NB4 (cell line): ENCODE measurements at regions not wholly inside any gene's neighbourhood (a gene's known extent, or its start where the extent isn't known, plus 50 kb on each side); places are given as distances from the start of the nearest gene placed in this dataset.

Experiments used
- DNase-seq: peaks from one replicate; pipeline ENCODE4 v3.0.0; 2010; ENCODE audit warnings: low read depth
- H3K4me3 ChIP-seq: one replicate; pipeline ENCODE4 v1.5.1; 2011; ENCODE audit warnings: mild to moderate bottlenecking, low read depth, low read length, moderate library complexity
- CTCF ChIP-seq: IDR thresholded peaks from one replicate; pipeline ENCODE4 v1.5.1; 2012; ENCODE audit warnings: low read depth, low read length
- MYC ChIP-seq: IDR thresholded peaks from 2 replicates; pipeline ENCODE4 v1.6.1; 2011; ENCODE audit warnings: low read depth, low read length
- POLR2A ChIP-seq: IDR thresholded peaks from 2 replicates; pipeline ENCODE4 v1.6.1; 2011; ENCODE audit warnings: mild to moderate bottlenecking; ENCODE audit not compliant: insufficient read length; ENCODE audit errors: extremely low read depth
- TF ChIP-seq, protein P1 (sequence below): IDR thresholded peaks from 2 replicates; pipeline ENCODE4 v1.6.1; 2011; ENCODE audit warnings: low read depth, low read length

- TF ChIP-seq CTCF (no peak), MYC (no peak), POLR2A (no peak)
- TF ChIP-seq, protein P1, sequence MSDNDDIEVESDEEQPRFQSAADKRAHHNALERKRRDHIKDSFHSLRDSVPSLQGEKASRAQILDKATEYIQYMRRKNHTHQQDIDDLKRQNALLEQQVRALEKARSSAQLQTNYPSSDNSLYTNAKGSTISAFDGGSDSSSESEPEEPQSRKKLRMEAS: no peak
- peak; percentile 2 for DNase-seq
- H3K4me3 ChIP-seq: no peak overlapping the region
Observed at GRCh38 chr4:167787231-167787630, 305.1 kb upstream of the ANXA10 start.

- TF ChIP-seq MYC (no peak), CTCF (no peak), POLR2A (no peak)
- TF ChIP-seq, protein P1: no peak
- no peak for DNase-seq
Observed at GRCh38 chr4:167802463-167803212, 289.7 kb upstream of the ANXA10 start.

GRCh38 chr4:167811958-167812357 is 280.4 kb upstream of the ANXA10 start:
- no peak for DNase-seq
- H3K4me3 ChIP-seq: no peak overlapping the region
- TF ChIP-seq, protein P1: no peak
- TF ChIP-seq MYC (no peak), POLR2A (no peak), CTCF (no peak)

More at GRCh38 chr4:167802463-167803212, 289.7 kb upstream of the ANXA10 start:
- no peak overlapping the region for H3K4me3 ChIP-seq

DNA sequence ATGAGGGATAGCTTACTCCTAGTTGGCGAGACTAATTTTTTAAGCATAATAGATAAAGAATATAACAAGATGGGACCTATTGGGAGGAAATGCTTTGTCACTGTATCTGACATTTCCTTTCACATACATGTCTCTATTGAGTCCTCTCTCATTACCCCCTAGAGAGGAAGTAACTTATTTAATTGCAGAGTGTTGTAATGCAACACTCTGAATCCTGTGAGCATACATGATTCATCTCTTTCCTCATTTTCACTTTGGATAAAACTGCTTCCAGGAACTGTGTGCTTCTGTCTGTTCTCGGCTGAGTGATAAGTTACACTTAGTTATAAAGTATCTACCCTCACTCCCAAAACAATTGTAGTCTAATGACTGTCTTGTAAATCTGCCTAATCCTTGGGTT is 266.1 kb upstream of the ANXA10 start:
- no peak overlapping the region for H3K4me3 ChIP-seq
- DNase-seq: peak; percentile 12
- TF ChIP-seq, protein P1: no peak
- TF ChIP-seq MYC (no peak), POLR2A (no peak), CTCF (no peak)

DNA sequence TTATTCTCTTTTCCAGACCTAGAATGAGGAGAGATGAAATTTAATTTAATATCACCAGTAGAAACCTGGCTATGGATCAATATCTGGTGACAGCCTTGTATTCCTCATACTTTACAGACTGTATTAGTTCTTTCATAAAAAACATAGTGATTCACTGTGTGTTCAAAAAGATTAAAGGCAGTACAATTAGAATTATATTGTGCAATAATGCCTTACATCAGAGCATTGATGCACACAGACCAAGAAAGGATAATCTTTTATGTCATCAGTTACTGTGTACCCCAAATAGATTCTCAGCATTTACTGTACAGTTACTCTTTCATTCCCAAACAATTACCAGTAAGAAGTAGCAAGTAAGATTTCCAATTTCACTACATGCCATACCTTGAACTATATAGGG is 260.5 kb upstream of the ANXA10 start:
- TF ChIP-seq CTCF (no peak), POLR2A (no peak), MYC (no peak)
- TF ChIP-seq, protein P1: no peak
- no peak overlapping the region for H3K4me3 ChIP-seq
- no peak for DNase-seq

DNA sequence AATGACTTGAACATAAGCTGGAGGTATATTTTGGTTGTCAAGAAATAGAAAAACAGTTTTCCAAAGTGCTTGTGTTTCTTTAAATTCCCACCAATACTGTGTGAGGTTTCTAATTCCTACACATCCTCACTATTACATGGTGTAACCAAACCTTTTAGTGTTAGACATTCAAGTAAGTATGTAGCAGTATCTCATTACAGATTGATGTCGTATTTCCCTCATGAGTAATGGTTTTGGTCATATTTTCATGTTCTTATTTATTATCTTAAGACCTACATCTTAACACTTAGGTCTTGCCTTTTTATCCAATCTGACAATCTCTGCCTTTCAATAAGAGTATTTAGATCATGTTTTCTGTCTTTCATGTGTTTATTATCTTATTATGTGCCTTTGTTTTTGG is 253.7 kb upstream of the ANXA10 start:
- TF ChIP-seq MYC (no peak), POLR2A (no peak), CTCF (no peak)
- TF ChIP-seq, protein P1: no peak
- DNase-seq: no peak
- no peak overlapping the region for H3K4me3 ChIP-seq
